ENCODE measurements at regions not wholly inside any gene's neighbourhood (a gene's known extent, or its start where the extent isn't known, plus 50 kb on each side); places are given as distances from the start of the nearest gene placed in this dataset.

DNA sequence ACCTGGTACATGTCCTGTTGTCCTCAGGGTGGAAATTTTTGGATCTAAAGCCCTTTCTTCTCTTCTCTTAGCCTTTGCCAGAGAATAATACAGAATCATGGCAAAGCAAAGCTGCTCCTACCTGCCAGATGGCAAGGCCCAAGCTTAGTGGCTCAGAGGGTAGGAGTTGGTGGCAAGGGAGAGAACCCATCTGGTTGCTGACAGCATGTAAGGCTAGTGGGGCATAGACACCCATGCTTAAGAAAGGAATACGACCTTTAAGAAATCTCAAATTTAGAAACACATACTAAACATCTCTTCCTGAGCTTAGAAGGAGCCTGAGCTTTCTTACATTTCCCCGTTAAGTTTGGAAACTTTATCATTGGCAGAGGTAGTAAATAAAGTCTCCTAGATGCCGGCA is 395.0 kb upstream of the SOX9 start:
- BruUV-seq (replicated peaks), result no TSS peak
- in situ Hi-C loops (cut with HindIII; ENCODE audit: low pct_unique_long_range_greater_than_20kb, low sequenced_read_pairs), result no loop called here
- Histone ChIP-seq H3K4me3 (ENCODE audit: low read depth in 2 of 2, low read length in 2 of 2) (no peak overlapping the region), H3K27me3 (ENCODE audit: control insufficient read depth, insufficient read depth, low read length) (no peaks in the 10 kb centered on the region), H3K36me3 (ENCODE audit: control insufficient read depth, insufficient read depth, low read length) (no peaks in the 10 kb centered on the region), H3K27ac (ENCODE audit: low read length) (no peak overlapping the region), H3K9me3 (ENCODE audit: control insufficient read depth, insufficient read depth, low read depth, low read length) (no peaks in the 10 kb centered on the region), H3K4me1 (ENCODE audit: control insufficient read depth, insufficient read depth, low read length) (no peaks in the 10 kb centered on the region)
- CTCF ChIA-PET, result no interaction called here
- POLR2A ChIA-PET, result no interaction called here
- no peak for DNase-seq (ENCODE audit: low read depth, low spot score)
- TF ChIP-seq, protein P1, sequence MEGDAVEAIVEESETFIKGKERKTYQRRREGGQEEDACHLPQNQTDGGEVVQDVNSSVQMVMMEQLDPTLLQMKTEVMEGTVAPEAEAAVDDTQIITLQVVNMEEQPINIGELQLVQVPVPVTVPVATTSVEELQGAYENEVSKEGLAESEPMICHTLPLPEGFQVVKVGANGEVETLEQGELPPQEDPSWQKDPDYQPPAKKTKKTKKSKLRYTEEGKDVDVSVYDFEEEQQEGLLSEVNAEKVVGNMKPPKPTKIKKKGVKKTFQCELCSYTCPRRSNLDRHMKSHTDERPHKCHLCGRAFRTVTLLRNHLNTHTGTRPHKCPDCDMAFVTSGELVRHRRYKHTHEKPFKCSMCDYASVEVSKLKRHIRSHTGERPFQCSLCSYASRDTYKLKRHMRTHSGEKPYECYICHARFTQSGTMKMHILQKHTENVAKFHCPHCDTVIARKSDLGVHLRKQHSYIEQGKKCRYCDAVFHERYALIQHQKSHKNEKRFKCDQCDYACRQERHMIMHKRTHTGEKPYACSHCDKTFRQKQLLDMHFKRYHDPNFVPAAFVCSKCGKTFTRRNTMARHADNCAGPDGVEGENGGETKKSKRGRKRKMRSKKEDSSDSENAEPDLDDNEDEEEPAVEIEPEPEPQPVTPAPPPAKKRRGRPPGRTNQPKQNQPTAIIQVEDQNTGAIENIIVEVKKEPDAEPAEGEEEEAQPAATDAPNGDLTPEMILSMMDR (IDR thresholded peaks at IDR 0.05), result no peak
- TF ChIP-seq TCF7L2 (IDR thresholded peaks at IDR 0.05; ENCODE audit: low read depth, low read length) (no peak), SIN3A (IDR thresholded peaks at IDR 0.05; ENCODE audit: borderline replicate concordance, insufficient read depth, low read depth, low read length) (no peak), POLR2AphosphoS5 (IDR thresholded peaks at IDR 0.05; ENCODE audit: low read depth, low read length) (no peak)
- TF ChIP-seq, protein P2, sequence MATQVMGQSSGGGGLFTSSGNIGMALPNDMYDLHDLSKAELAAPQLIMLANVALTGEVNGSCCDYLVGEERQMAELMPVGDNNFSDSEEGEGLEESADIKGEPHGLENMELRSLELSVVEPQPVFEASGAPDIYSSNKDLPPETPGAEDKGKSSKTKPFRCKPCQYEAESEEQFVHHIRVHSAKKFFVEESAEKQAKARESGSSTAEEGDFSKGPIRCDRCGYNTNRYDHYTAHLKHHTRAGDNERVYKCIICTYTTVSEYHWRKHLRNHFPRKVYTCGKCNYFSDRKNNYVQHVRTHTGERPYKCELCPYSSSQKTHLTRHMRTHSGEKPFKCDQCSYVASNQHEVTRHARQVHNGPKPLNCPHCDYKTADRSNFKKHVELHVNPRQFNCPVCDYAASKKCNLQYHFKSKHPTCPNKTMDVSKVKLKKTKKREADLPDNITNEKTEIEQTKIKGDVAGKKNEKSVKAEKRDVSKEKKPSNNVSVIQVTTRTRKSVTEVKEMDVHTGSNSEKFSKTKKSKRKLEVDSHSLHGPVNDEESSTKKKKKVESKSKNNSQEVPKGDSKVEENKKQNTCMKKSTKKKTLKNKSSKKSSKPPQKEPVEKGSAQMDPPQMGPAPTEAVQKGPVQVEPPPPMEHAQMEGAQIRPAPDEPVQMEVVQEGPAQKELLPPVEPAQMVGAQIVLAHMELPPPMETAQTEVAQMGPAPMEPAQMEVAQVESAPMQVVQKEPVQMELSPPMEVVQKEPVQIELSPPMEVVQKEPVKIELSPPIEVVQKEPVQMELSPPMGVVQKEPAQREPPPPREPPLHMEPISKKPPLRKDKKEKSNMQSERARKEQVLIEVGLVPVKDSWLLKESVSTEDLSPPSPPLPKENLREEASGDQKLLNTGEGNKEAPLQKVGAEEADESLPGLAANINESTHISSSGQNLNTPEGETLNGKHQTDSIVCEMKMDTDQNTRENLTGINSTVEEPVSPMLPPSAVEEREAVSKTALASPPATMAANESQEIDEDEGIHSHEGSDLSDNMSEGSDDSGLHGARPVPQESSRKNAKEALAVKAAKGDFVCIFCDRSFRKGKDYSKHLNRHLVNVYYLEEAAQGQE (IDR thresholded peaks at IDR 0.05; ENCODE audit: insufficient read depth in 1 of 2, low read depth in 2 of 2, low read length in 1 of 2), result no peak
- intact Hi-C loops (cut with micrococcal nuclease; ENCODE audit: unreplicated experiment), result no loop called here
- ATAC-seq, result no peak

DNA sequence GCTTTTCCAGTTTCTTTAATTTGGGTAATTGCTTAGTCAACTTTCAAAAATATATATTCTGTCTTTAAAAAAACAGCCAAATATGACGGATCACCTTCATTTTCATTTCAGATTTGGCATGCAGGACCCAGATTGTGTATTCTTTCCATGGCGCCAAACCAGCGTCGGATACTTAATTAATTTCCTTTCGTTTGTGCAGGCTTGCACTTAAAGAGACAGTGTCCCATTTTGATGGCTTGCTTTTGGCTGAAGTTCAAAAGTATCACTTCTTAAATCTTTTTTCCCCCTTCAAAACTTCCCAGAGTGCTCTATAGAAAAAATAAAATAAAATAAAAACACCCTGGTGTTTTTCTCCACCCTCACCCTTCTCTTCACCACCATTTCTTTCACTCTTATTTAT is 394.5 kb upstream of the SOX9 start:
- no peak overlapping the region for H3K4me3 ChIP-seq (ENCODE audit: low read depth in 2 of 2, low read length in 2 of 2)
- no peaks in the 10 kb centered on the region for H3K9me3 ChIP-seq (ENCODE audit: control insufficient read depth, insufficient read depth, low read depth, low read length)
- TF ChIP-seq, protein P2 (IDR thresholded peaks at IDR 0.05; ENCODE audit: insufficient read depth in 1 of 2, low read depth in 2 of 2, low read length in 1 of 2), result no peak
- TF ChIP-seq SIN3A (IDR thresholded peaks at IDR 0.05; ENCODE audit: borderline replicate concordance, insufficient read depth, low read depth, low read length), result no peak
- TF ChIP-seq, protein P1 (IDR thresholded peaks at IDR 0.05), result no peak
- TF ChIP-seq POLR2AphosphoS5 (IDR thresholded peaks at IDR 0.05; ENCODE audit: low read depth, low read length), result no peak
- TF ChIP-seq TCF7L2 (IDR thresholded peaks at IDR 0.05; ENCODE audit: low read depth, low read length), result no peak
- DNase-seq (ENCODE audit: low read depth, low spot score) (no peak), ATAC-seq (no peak)
- no TSS peak for BruUV-seq (replicated peaks)
- H3K27ac ChIP-seq (ENCODE audit: low read length), result no peak overlapping the region
- intact Hi-C loops (cut with micrococcal nuclease; ENCODE audit: unreplicated experiment), result no loop called here
- no peaks in the 10 kb centered on the region for H3K36me3 ChIP-seq (ENCODE audit: control insufficient read depth, insufficient read depth, low read length)
- H3K4me1 ChIP-seq (ENCODE audit: control insufficient read depth, insufficient read depth, low read length), result no peaks in the 10 kb centered on the region
- in situ Hi-C loops (cut with HindIII; ENCODE audit: low pct_unique_long_range_greater_than_20kb, low sequenced_read_pairs), result no loop called here
- ChIA-PET POLR2A (no interaction called here), CTCF (no interaction called here)
- no peaks in the 10 kb centered on the region for H3K27me3 ChIP-seq (ENCODE audit: control insufficient read depth, insufficient read depth, low read length)

Data from Panc1 (cell line).